CD14-positive monocyte (primary cell): ENCODE measurements at regions not wholly inside any gene's neighbourhood (a gene's known extent, or its start where the extent isn't known, plus 50 kb on each side); places are given as distances from the start of the nearest gene placed in this dataset.

Source experiments
- DNase-seq, 3 donors: peaks; one replicate each; pipeline ENCODE4 v3.0.0-alpha.2; 2011 to 2022
- H2AFZ ChIP-seq: 2 replicates; pipeline ENCODE4 v1.6.0; 2012; ENCODE audit warnings: mild to moderate bottlenecking, low read depth, low read length, inconsistent platforms; ENCODE audit not compliant: insufficient read depth, poor library complexity, severe bottlenecking
- H3K27ac ChIP-seq, 2 donors: 1 replicate in 1 of 2; 2 replicates in 1 of 2; pipeline ENCODE4 v1.5.1; 2012 to 2013; ENCODE audit warnings: low read length in 2 of 2, control low read depth in 1 of 2, inconsistent platforms in 1 of 2, low read depth in 1 of 2, mild to moderate bottlenecking in 1 of 2
- H3K27me3 ChIP-seq, 2 donors: one replicate each; pipeline versions ENCODE4 v1.6.0 to v1.6.1; 2011 to 2013; ENCODE audit warnings: low read length in 2 of 2; ENCODE audit not compliant: control insufficient read depth in 2 of 2, insufficient read depth in 2 of 2
- H3K36me3 ChIP-seq, 2 donors: replicated peaks in 1 of 2; 1 replicate in 1 of 2; 2 replicates in 1 of 2; pipeline versions ENCODE4 v1.5.1 to v1.6.1; 2012 to 2013; ENCODE audit warnings: low read length in 2 of 2, control low read depth in 1 of 2, inconsistent platforms in 1 of 2, mild to moderate bottlenecking in 1 of 2; ENCODE audit not compliant: insufficient read depth in 2 of 2, control insufficient read depth in 1 of 2
- H3K4me1 ChIP-seq, 2 donors: 1 replicate in 1 of 2; 2 replicates in 1 of 2; pipeline versions ENCODE4 v1.5.1 to v1.6.1; 2012 to 2013; ENCODE audit warnings: low read length in 2 of 2, control low read depth in 1 of 2, inconsistent platforms in 1 of 2, mild to moderate bottlenecking in 1 of 2, moderate library complexity in 1 of 2; ENCODE audit not compliant: insufficient read depth in 2 of 2, control insufficient read depth in 1 of 2
- H3K4me2 ChIP-seq: replicated peaks from 2 replicates; pipeline ENCODE3; 2012; ENCODE audit warnings: low read length, moderate library complexity, mild to moderate bottlenecking; ENCODE audit not compliant: poor library complexity, severe bottlenecking; ENCODE audit errors: extremely low read depth
- H3K4me3 ChIP-seq, 3 experiments: fragments of 200-600 bp in 1 of 3; sonication (generic) in 1 of 3; replicated peaks in 1 of 3; 1 replicate in 2 of 3; 2 replicates in 1 of 3; pipeline ENCODE4 v1.5.1; 2011 to 2013; ENCODE audit warnings: low read length in 3 of 3, mild to moderate bottlenecking in 3 of 3, control low read depth in 2 of 3, low read depth in 2 of 3, inconsistent platforms in 1 of 3, moderate library complexity in 1 of 3
- H3K79me2 ChIP-seq: 2 replicates; pipeline ENCODE4 v1.6.0; 2012; ENCODE audit warnings: mild to moderate bottlenecking, control low read depth, inconsistent platforms, low read length, moderate library complexity; ENCODE audit not compliant: insufficient read depth
- H3K9ac ChIP-seq: 2 replicates; pipeline ENCODE4 v1.6.0; 2017; ENCODE audit warnings: low read length, mild to moderate bottlenecking; ENCODE audit not compliant: insufficient read depth, poor library complexity, severe bottlenecking
- H3K9me3 ChIP-seq, 2 donors: replicated peaks in 1 of 2; 1 replicate in 1 of 2; 2 replicates in 1 of 2; pipeline versions ENCODE4 v1.5.1 to v1.6.1; 2012 to 2013; ENCODE audit warnings: low read length in 2 of 2, control low read depth in 1 of 2; ENCODE audit not compliant: control insufficient read depth in 1 of 2, insufficient read depth in 1 of 2
- H4K20me1 ChIP-seq: 2 replicates; pipeline ENCODE4 v1.6.0; 2012; ENCODE audit warnings: mild to moderate bottlenecking, low read length, control low read depth, moderate library complexity; ENCODE audit not compliant: insufficient read depth
- H3K27ac Mint-ChIP-seq, 7 donors: one replicate each; pipeline ENCODE4 v1.8.0; 2020; ENCODE audit warnings: mild to moderate bottlenecking in 7 of 7, mixed read lengths in 7 of 7, moderate library complexity in 6 of 7, inconsistent platforms in 2 of 7
- H3K27me3 Mint-ChIP-seq, 3 donors: one replicate each; pipeline ENCODE4 v1.8.0; 2021 to 2022; ENCODE audit warnings: low read depth in 3 of 3, mild to moderate bottlenecking in 3 of 3, mixed read lengths in 3 of 3, moderate library complexity in 3 of 3, inconsistent platforms in 1 of 3
- H3K36me3 Mint-ChIP-seq, 2 donors: one replicate each; pipeline ENCODE4 v1.8.0; 2020; ENCODE audit warnings: mixed read lengths in 2 of 2, inconsistent platforms in 1 of 2, mild to moderate bottlenecking in 1 of 2
- H3K4me1 Mint-ChIP-seq: one replicate; pipeline ENCODE4 v1.8.0; 2020; ENCODE audit warnings: mild to moderate bottlenecking, mixed read lengths
- H3K4me3 Mint-ChIP-seq, 2 donors: one replicate each; pipeline ENCODE4 v1.8.0; 2020; ENCODE audit warnings: mild to moderate bottlenecking in 2 of 2, mixed read lengths in 2 of 2, moderate library complexity in 1 of 2
- H3K9me3 Mint-ChIP-seq, 7 donors: one replicate each; pipeline ENCODE4 v1.8.0; 2020 to 2022; ENCODE audit warnings: mixed read lengths in 7 of 7, mild to moderate bottlenecking in 6 of 7, moderate library complexity in 6 of 7, inconsistent platforms in 2 of 7
- CTCF ChIP-seq: fragments of 200-600 bp; IDR thresholded peaks from one replicate; pipeline ENCODE4 v1.8.0; 2022; ENCODE audit warnings: antibody characterized with exemption, mild to moderate bottlenecking
- WGBS: methylation state at CpG from one replicate; pipeline ENCODE4 v1.1.5; 2013; ENCODE audit warnings: missing lambda C conversion rate; ENCODE audit not compliant: insufficient coverage; 5-methylcytosine and 5-hydroxymethylcytosine counted together
- intact Hi-C, 2 donors: fragments of 100-400 bp; cut with micrococcal nuclease; formaldehyde crosslinking; loops; one replicate each; pipeline versions ENCODE4 v1.15.0 to v1.15.1; 2023

- Mint-ChIP-seq H3K4me1 (no peaks in the 10 kb centered on the region), H3K36me3 (no peaks in the 10 kb centered on the region), H3K9me3 (peaks cover 5 to 23% (median 8%) of the 10 kb centered on the region in 7 donors), H3K4me3 (no peak overlapping the region), H3K27ac (no peak overlapping the region), H3K27me3 (no peaks in the 10 kb centered on the region)
- no peaks in the 10 kb centered on the region for H4K20me1 ChIP-seq
- H3K4me1 ChIP-seq: no peaks in the 10 kb centered on the region
- no peak overlapping the region for H2AFZ ChIP-seq
- H3K9me3 ChIP-seq: peaks cover 0 to 7% of the 10 kb centered on the region in 2 donors
- intact Hi-C loops: no loop called here
- H3K27me3 ChIP-seq: no peaks in the 10 kb centered on the region
- H3K4me2 ChIP-seq: no peak overlapping the region
- no peak overlapping the region for H3K9ac ChIP-seq
- no peak for DNase-seq
- H3K79me2 ChIP-seq: no peaks in the 10 kb centered on the region
- 86% methylated on average over 1 of the region's 3 CpGs for WGBS
- no peaks in the 10 kb centered on the region for H3K36me3 ChIP-seq
- H3K4me3 ChIP-seq: no peak overlapping the region
- TF ChIP-seq CTCF: no peak
- H3K27ac ChIP-seq: no peak overlapping the region
Observed at GRCh38 chr13:59374691-59375090, 789.0 kb downstream of the DIAPH3 start.

- no peaks in the 10 kb centered on the region for H3K27me3 Mint-ChIP-seq
Observed at GRCh38 chr13:59384154-59384553, 779.6 kb downstream of the DIAPH3 start.

More at GRCh38 chr13:59384154-59384553, 779.6 kb downstream of the DIAPH3 start:
- intact Hi-C loops: no loop called here
- H3K9me3 ChIP-seq: no peaks in the 10 kb centered on the region
- no peaks in the 10 kb centered on the region for H3K79me2 ChIP-seq
- no peak overlapping the region for H3K4me2 ChIP-seq
- no peak overlapping the region for H3K27ac ChIP-seq
- DNase-seq: no peak
- 0% methylated on average over 1 of the region's 1 CpG for WGBS
- H3K4me1 ChIP-seq: no peaks in the 10 kb centered on the region
- H3K9ac ChIP-seq: no peak overlapping the region
- H3K36me3 ChIP-seq: no peaks in the 10 kb centered on the region
- H3K4me3 Mint-ChIP-seq: no peak overlapping the region
- no peak overlapping the region for H3K4me3 ChIP-seq
- no peaks in the 10 kb centered on the region for H4K20me1 ChIP-seq
- H3K36me3 Mint-ChIP-seq: no peaks in the 10 kb centered on the region
- H3K9me3 Mint-ChIP-seq: peaks cover 3 to 8% (median 5%) of the 10 kb centered on the region in 7 donors
- no peaks in the 10 kb centered on the region for H3K27me3 ChIP-seq
- TF ChIP-seq CTCF: no peak
- H2AFZ ChIP-seq: no peak overlapping the region
- no peaks in the 10 kb centered on the region for H3K4me1 Mint-ChIP-seq
- H3K27ac Mint-ChIP-seq: no peak overlapping the region
